Mesenchymal stem cell (in vitro differentiated cells and primary cell): ENCODE measurements at regions not wholly inside any gene's neighbourhood (a gene's known extent, or its start where the extent isn't known, plus 50 kb on each side); places are given as distances from the start of the nearest gene placed in this dataset.

Source experiments
- DNase-seq: peaks from one replicate; pipeline ENCODE4 v3.0.0-alpha.2; 2013
- H2AFZ ChIP-seq: one replicate; pipeline ENCODE4 v1.6.1; 2013; ENCODE audit warnings: low read depth, mild to moderate bottlenecking, control low read depth, inconsistent platforms, low read length, moderate library complexity
- H2AK5ac ChIP-seq: 2 replicates; pipeline ENCODE4 v1.6.1; 2013; ENCODE audit warnings: low read length, moderate library complexity, mild to moderate bottlenecking, inconsistent platforms; ENCODE audit not compliant: severe bottlenecking
- H2BK120ac ChIP-seq: one replicate; pipeline ENCODE4 v1.6.1; 2013; ENCODE audit warnings: low read depth, mild to moderate bottlenecking, inconsistent platforms, low read length, moderate library complexity
- H2BK12ac ChIP-seq, 2 experiments: one replicate each; pipeline ENCODE4 v1.6.1; 2013; ENCODE audit warnings: inconsistent platforms in 2 of 2, low read length in 2 of 2, mild to moderate bottlenecking in 2 of 2, moderate library complexity in 2 of 2, control low read depth in 1 of 2
- H2BK15ac ChIP-seq: one replicate; pipeline ENCODE4 v1.6.1; 2013; ENCODE audit warnings: mild to moderate bottlenecking, low read depth, inconsistent platforms; ENCODE audit not compliant: poor library complexity, severe bottlenecking
- H2BK5ac ChIP-seq: 2 replicates; pipeline ENCODE4 v1.6.1; 2013; ENCODE audit warnings: low read depth, mild to moderate bottlenecking, low read length, control low read depth, inconsistent platforms; ENCODE audit not compliant: poor library complexity, severe bottlenecking
- H3K14ac ChIP-seq, 2 experiments: one replicate each; pipeline ENCODE4 v1.6.1; 2013; ENCODE audit warnings: inconsistent platforms in 2 of 2, low read length in 2 of 2, control low read depth in 1 of 2, mild to moderate bottlenecking in 1 of 2, moderate library complexity in 1 of 2
- H3K18ac ChIP-seq, 2 experiments: one replicate each; pipeline ENCODE4 v1.6.1; 2013; ENCODE audit warnings: inconsistent platforms in 2 of 2, low read length in 2 of 2, control low read depth in 1 of 2, low read depth in 1 of 2, mild to moderate bottlenecking in 1 of 2
- H3K23ac ChIP-seq, 2 experiments: one replicate each; pipeline ENCODE4 v1.6.1; 2013; ENCODE audit warnings: inconsistent platforms in 2 of 2, low read length in 2 of 2, mild to moderate bottlenecking in 2 of 2, moderate library complexity in 2 of 2, control low read depth in 1 of 2
- H3K27ac ChIP-seq: 2 replicates; pipeline ENCODE4 v1.5.1; 2013; ENCODE audit warnings: mild to moderate bottlenecking, moderate library complexity, low read length, control low read depth, inconsistent platforms; ENCODE audit not compliant: poor library complexity, severe bottlenecking
- H3K27me3 ChIP-seq, 2 experiments: 2 replicates each; pipeline versions ENCODE4 v1.6.1 to v1.7.0; 2013; ENCODE audit warnings: low read length in 2 of 2, mild to moderate bottlenecking in 2 of 2, moderate library complexity in 2 of 2, control low read depth in 1 of 2, inconsistent platforms in 1 of 2; ENCODE audit not compliant: control insufficient read depth in 1 of 2, insufficient read depth in 1 of 2
- H3K36me3 ChIP-seq, 2 experiments: 2 replicates each; pipeline versions ENCODE4 v1.6.1 to v1.7.0; 2013; ENCODE audit warnings: low read length in 2 of 2, control low read depth in 1 of 2, inconsistent platforms in 1 of 2, low read depth in 1 of 2, mild to moderate bottlenecking in 1 of 2; ENCODE audit not compliant: insufficient read depth in 2 of 2, control insufficient read depth in 1 of 2
- H3K4ac ChIP-seq, 2 experiments: one replicate each; pipeline ENCODE4 v1.6.1; 2013; ENCODE audit warnings: inconsistent platforms in 2 of 2, low read length in 2 of 2, mild to moderate bottlenecking in 2 of 2, moderate library complexity in 2 of 2, control low read depth in 1 of 2, low read depth in 1 of 2
- H3K4me1 ChIP-seq: 2 replicates; pipeline ENCODE4 v1.6.1; 2013; ENCODE audit warnings: low read depth, low read length, control low read depth; ENCODE audit not compliant: control insufficient read depth, insufficient read depth
- H3K4me2 ChIP-seq: 2 replicates; pipeline ENCODE4 v1.6.1; 2013; ENCODE audit warnings: low read length, mild to moderate bottlenecking, inconsistent platforms; ENCODE audit not compliant: poor library complexity, severe bottlenecking
- H3K4me3 ChIP-seq, 2 experiments: 2 replicates each; pipeline versions ENCODE4 v1.5.1 to v1.7.0; 2013; ENCODE audit warnings: low read length in 2 of 2, mild to moderate bottlenecking in 2 of 2, control low read depth in 1 of 2, low read depth in 1 of 2; ENCODE audit not compliant: insufficient read depth in 1 of 2
- H3K79me1 ChIP-seq: replicated peaks from 2 replicates; pipeline ENCODE4 v1.6.1; 2013; ENCODE audit warnings: mild to moderate bottlenecking, control low read depth, low read length, inconsistent platforms; ENCODE audit not compliant: poor library complexity, severe bottlenecking
- H3K9ac ChIP-seq: 2 replicates; pipeline ENCODE4 v1.7.0; 2013; ENCODE audit warnings: mild to moderate bottlenecking, low read length, moderate library complexity
- H3K9me3 ChIP-seq: 2 replicates; pipeline ENCODE4 v1.7.0; 2013; ENCODE audit warnings: mild to moderate bottlenecking, low read length; ENCODE audit not compliant: control insufficient read depth
- H4K8ac ChIP-seq: one replicate; pipeline ENCODE4 v1.6.1; 2013; ENCODE audit warnings: inconsistent platforms, mild to moderate bottlenecking, low read length, moderate library complexity
- H4K91ac ChIP-seq: one replicate; pipeline ENCODE4 v1.6.1; 2013; ENCODE audit warnings: mild to moderate bottlenecking, low read length, inconsistent platforms
- WGBS: methylation state at CpG from one replicate; pipeline ENCODE4 v1.1.7; 2013; ENCODE audit warnings: mixed read lengths; 5-methylcytosine and 5-hydroxymethylcytosine counted together

- no peak overlapping the region for H2BK120ac ChIP-seq
- no peak overlapping the region for H2AK5ac ChIP-seq
- no peak overlapping the region for H3K23ac ChIP-seq
- peaks cover 3% of the 10 kb centered on the region for H3K4me1 ChIP-seq
- no peak overlapping the region for H2BK5ac ChIP-seq
- H3K9ac ChIP-seq = no peak overlapping the region
- H3K18ac ChIP-seq = no peak overlapping the region
- no peak overlapping the region for H4K91ac ChIP-seq
- DNase-seq = no peak
- no peak overlapping the region for H2BK12ac ChIP-seq
- no peak overlapping the region for H2BK15ac ChIP-seq
- WGBS = 90% methylated on average over 3 of the region's 3 CpGs
- H3K27me3 ChIP-seq = no peaks in the 10 kb centered on the region
- no peak overlapping the region for H3K14ac ChIP-seq
- H3K4me3 ChIP-seq = no peak overlapping the region
- H2AFZ ChIP-seq = no peak overlapping the region
- H3K36me3 ChIP-seq = no peaks in the 10 kb centered on the region
- no peak overlapping the region for H3K4me2 ChIP-seq
- no peak overlapping the region for H4K8ac ChIP-seq
- no peaks in the 10 kb centered on the region for H3K79me1 ChIP-seq
- no peaks in the 10 kb centered on the region for H3K9me3 ChIP-seq
- H3K4ac ChIP-seq = no peak overlapping the region
- H3K27ac ChIP-seq = no peak overlapping the region
Observed at GRCh38 chr1:58927722-58928085, 143.9 kb upstream of the JUN start.

DNA sequence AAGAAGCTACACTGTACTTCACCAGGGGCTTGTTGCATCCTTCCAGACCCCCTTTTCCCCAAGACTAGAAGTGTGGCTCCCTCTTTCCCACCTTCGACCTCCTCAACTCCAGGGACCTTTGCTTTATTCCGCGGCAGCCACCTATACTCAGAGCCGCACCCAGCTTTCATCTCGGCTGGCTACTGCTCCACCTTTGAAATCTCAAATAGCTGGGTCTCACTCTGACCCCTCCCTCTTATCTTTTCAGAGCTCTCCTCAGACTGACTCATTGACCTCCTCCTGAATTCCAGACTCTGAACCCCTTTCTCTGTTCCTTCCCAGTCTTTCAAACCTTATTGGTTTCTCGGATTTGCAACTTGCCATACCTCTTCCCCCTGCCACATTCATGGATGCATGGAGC lies 144.7 kb upstream of the JUN start:
- DNase-seq = no peak
- no peaks in the 10 kb centered on the region for H3K27me3 ChIP-seq
- 99% methylated on average over 6 of the region's 6 CpGs for WGBS

GRCh38 chr1:58929671-58930325 lies 146.0 kb upstream of the JUN start:
- 77% methylated on average over 11 of the region's 11 CpGs for WGBS
- Histone ChIP-seq H3K9ac (no peak overlapping the region), H2BK12ac (peak overlapping the region; percentile 51 to 73), H2BK15ac (peak overlapping the region; percentile 85), H3K4ac (no peak overlapping the region), H2AFZ (no peak overlapping the region), H3K79me1 (no peaks in the 10 kb centered on the region), H3K23ac (no peak overlapping the region), H2BK5ac (no peak overlapping the region), H3K27me3 (no peaks in the 10 kb centered on the region), H2BK120ac (peak overlapping the region; percentile 42), H4K8ac (no peak overlapping the region), H3K36me3 (no peaks in the 10 kb centered on the region), H3K18ac (no peak overlapping the region), H3K14ac (no peak overlapping the region), H2AK5ac (peak overlapping the region; percentile 58), H3K4me1 (peaks cover 6% of the 10 kb centered on the region), H4K91ac (no peak overlapping the region), H3K4me2 (no peak overlapping the region), H3K9me3 (no peaks in the 10 kb centered on the region), H3K4me3 (no peak overlapping the region), H3K27ac (no peak overlapping the region)
- DNase-seq = peak; percentile 36

More for the DNA sequence above, 144.7 kb upstream of the JUN start:
- no peak overlapping the region for H2BK12ac ChIP-seq
- no peak overlapping the region for H2BK15ac ChIP-seq
- H3K79me1 ChIP-seq = no peaks in the 10 kb centered on the region
- no peak overlapping the region for H3K23ac ChIP-seq
- H3K36me3 ChIP-seq = no peaks in the 10 kb centered on the region
- no peak overlapping the region for H4K8ac ChIP-seq
- no peak overlapping the region for H3K4me3 ChIP-seq
- H3K4me2 ChIP-seq = no peak overlapping the region
- H3K27ac ChIP-seq = no peak overlapping the region
- no peak overlapping the region for H3K9ac ChIP-seq
- H3K9me3 ChIP-seq = no peaks in the 10 kb centered on the region
- no peak overlapping the region for H3K14ac ChIP-seq
- peaks cover 6% of the 10 kb centered on the region for H3K4me1 ChIP-seq
- no peak overlapping the region for H2AFZ ChIP-seq
- no peak overlapping the region for H4K91ac ChIP-seq
- H3K18ac ChIP-seq = no peak overlapping the region
- no peak overlapping the region for H2BK120ac ChIP-seq
- no peak overlapping the region for H2BK5ac ChIP-seq
- H3K4ac ChIP-seq = no peak overlapping the region
- no peak overlapping the region for H2AK5ac ChIP-seq

GRCh38 chr1:58931024-58931423 lies 147.2 kb upstream of the JUN start:
- no peaks in the 10 kb centered on the region for H3K9me3 ChIP-seq

More at GRCh38 chr1:58931024-58931423, 147.2 kb upstream of the JUN start:
- Histone ChIP-seq H3K27ac (no peak overlapping the region), H3K9ac (no peak overlapping the region), H2BK12ac (peak overlapping the region in 1 of 2 experiments; percentile 75), H2AK5ac (peak overlapping the region; percentile 95), H3K23ac (no peak overlapping the region), H3K14ac (no peak overlapping the region), H4K8ac (peak overlapping the region; percentile 72), H2BK120ac (no peak overlapping the region), H2BK5ac (no peak overlapping the region), H3K18ac (no peak overlapping the region), H2BK15ac (peak overlapping the region; percentile 84), H3K4me1 (peaks cover 6% of the 10 kb centered on the region), H3K4me2 (no peak overlapping the region), H3K4ac (peak overlapping the region; percentile 1 to 47), H2AFZ (no peak overlapping the region), H4K91ac (no peak overlapping the region), H3K36me3 (no peaks in the 10 kb centered on the region), H3K79me1 (no peaks in the 10 kb centered on the region), H3K4me3 (no peak overlapping the region), H3K27me3 (no peaks in the 10 kb centered on the region)
- WGBS = 83% methylated on average over 2 of the region's 2 CpGs
- no peak for DNase-seq
